ENCODE measurements at regions not wholly inside any gene's neighbourhood (a gene's known extent, or its start where the extent isn't known, plus 50 kb on each side); places are given as distances from the start of the nearest gene placed in this dataset.
"Not testable (repeated sequence)": the region's sequence is repeated elsewhere in the genome, so short reads cannot be mapped to it uniquely, and the experiment has no call there.

DNA sequence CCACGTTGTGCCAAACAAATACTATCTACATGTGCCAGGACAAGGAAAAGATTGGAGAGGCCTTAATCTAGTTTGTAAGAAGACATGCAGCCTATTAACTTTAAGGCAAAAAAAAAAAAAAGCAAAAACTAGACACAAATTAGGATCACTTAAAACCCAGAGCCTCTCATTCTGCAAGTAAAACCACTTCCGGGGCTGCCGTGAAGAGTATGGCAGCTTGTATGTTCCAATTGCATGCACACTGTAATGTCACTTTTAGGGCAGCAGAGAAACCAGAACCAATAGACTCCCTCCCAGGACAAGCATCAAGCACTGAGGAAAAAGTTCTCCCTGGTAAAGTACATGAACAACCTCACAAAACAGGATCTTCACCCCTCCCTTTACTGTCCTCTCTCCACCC lies 70.6 kb downstream of the RSL24D1 start:
- DNase-seq, result no peak

DNA sequence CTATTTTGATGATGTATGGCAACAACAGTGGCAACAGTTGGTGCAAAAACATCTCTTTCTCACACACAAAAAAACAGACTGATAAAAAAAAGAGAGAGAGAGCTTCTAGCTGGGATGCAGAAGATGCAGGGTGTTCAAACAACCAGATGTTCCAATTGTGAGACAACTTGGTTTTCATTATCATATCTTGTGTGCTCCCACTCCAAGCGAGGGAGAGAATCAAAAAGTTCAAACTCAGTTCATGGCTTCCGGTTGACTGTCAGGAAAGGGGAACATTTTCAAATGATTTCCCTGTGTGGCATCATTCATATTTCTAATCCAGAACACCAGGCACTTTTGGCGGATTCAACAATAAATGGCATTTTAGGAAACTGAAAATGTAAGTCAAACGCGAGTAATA lies 72.1 kb downstream of the RSL24D1 start:
- DNase-seq, result no peak

DNA sequence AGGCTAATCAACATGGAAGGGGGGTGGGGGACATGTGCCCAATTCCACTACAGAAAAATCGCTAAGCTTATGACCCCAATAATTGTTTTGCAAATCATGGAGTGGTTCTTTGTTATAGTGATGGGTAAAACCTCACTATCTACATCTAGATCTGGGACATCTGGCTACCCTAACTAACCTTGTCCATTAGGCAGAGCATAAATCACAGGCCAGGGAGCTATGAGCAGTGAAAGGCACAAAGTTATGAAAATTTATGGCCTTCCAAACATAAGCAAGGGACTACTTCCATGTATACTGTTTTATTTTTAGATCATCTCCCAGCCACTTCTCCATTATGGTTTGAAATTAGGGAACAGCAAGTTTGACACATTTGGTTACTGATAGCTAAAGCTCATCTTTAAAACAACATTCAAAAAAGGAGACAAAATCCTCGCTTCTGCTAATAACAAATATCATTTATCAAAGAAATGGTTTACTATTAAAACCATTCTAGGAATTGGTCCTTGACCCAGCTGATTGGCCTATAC lies 78.3 kb downstream of the RSL24D1 start:
- no peak for DNase-seq

DNA sequence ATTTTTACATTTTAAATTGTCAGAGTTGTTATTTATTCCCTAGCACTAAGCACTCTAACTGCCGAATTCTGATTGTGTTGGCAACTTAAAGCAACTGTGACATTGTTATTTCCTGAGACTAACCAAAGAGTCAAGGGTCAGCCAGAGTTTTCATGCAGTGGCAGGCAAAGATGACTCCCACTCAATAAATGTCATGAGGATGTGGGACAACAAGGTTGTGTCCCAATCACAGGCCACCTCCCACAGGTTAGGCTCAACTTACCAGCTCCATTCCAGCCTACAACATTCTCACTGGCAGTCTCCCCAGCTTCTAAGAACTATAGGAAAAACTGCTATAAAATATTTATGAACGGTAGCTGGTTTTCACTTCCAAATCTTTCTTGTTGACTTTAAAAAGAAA lies 80.1 kb downstream of the RSL24D1 start:
- DNase-seq, result no peak

DNA sequence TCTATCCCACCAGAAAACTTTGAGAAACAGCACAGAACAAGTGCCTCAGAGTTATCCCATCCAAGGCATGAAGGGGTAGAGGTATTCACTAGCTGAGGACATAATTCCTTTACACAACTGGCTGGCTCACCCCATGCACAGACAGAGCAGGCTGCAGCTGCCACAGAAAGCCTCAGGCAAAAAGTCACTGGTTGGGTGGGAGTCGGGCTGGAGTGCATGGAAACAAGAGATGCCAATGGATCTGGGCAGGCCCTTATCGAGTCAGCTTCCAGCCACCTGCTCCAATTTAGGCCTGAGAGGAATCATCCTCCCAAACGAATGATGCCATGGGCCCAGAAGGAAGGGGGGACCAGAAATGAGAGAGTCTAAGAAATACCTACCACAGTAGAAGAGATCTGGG lies 83.0 kb downstream of the RSL24D1 start:
- no peak for DNase-seq

DNA sequence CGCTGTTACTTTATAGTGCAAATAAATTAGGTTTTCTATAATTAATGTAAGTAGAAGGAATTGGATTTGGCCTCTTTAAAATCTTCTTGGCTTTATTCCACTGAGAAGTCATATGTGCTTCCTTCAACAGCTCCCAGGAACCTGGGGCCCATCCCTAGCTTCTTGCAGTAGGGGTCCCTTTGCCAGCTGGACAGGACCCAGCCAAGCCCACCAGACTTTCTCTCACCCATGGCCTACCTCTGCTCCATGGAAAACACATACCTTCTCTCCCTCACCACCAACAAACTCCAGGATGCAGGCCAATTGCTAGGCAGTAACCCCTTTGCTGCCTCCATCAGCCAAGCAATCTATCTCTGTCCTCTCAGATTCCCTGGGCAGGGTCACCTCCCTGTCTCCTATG lies 84.0 kb downstream of the RSL24D1 start:
- no peak for DNase-seq

DNA sequence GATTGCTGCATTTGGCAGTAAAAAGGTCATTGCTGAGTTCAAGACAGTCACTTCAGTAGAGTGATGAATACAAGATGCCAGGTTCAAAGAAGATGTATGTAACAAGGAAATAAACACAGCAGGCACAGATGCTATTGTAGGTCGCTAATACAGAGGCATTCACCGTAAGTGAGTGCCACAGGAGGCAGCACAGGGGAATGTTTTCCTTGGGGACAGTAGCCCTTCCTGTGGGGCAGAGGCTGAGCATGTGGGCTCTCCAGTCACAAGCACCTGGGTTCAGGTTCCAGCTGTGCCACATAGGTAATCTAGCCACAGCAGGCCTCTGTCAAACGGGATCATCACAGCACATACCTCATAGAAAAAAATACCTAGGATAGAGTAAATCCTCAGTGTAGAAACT lies 86.3 kb downstream of the RSL24D1 start:
- no peak for DNase-seq

DNA sequence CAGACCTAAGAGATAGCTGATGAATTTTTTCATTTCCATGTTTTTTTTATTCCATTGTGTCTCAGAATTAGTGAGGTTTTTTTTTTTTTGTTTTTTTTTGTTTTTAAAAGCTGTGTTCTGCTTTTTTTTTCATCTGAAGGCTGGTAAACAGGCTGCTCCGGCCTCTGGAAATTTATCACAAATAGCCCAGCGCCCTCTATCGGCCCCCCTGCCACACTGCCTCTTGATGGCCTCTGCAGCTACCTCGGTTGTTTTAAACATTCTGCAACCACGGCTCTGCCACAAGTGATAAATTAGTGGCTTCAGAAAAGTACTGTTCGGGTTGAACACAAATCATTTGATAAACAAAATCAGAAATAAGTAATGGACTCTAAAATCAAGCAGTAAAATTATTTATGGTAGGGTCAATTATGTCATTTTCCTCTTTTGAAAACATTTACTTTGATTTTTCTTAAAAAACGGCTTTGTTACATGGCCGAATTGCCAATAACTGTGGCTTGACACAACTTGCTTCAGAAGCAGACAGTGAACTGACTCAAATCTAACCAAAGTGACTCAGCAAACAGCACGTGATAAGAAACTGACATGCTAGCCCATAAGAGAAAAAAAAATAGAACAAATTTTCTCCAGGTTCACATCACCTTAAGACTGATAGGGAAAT lies 87.8 kb downstream of the RSL24D1 start:
- DNase-seq, result peak; percentile 29

DNA sequence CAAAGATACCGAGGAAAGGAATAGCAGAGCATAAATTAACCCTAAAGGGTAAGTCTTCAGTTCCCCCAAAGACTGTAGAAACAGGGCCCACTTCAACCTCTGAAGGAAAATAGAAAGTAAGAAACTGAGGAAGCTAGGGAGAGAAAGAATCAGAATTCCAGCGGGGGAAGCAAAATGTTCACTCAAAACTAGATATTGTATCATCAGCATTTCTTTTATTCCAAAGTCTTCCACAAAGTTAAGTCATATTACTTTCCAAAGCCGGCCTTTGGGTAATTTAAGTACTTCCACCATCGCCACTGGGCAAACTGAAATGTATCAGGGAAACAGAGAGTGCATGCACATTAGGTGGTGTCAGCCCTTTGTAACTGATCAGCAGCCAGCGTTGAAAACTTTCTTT lies 88.3 kb downstream of the RSL24D1 start:
- DNase-seq, result no peak

DNA sequence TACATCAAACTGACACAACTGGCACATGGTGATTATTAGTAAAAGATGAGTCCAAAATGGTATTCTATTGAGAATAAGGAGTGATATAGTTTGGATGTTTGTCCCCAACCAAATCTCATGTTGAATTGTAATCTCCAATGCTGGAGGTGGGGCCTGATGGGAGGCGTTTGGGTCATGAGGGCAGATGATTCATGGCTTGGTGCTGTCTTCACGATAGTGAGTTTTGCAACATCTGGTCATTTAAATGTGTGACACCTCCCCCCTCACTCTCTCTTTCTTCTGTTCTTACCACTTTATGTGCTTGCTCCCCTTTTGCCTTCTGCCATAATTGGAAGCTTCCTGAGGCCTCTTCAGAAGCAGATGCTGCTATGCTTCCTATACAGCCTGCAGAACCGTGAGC lies 90.6 kb downstream of the RSL24D1 start:
- DNase-seq, result no peak

DNA sequence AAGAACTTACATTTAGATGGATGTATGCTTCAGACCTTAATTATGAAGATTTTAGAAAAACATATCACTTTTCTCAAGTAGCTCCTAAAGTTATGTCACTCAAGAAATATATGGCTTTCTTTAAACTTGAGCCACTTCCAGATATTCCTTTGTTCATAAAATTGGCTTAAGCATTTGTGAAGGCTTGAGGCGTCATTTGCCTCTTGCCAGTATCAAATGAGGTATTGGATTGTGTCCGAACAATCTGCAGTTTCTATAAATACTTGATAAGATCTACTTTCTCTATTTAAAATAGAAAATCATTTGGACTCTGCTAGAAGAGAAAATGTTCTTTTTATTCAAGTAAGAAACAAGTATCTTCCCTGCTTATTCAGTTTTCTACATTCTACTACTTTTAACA lies 102.6 kb downstream of the RSL24D1 start:
- no peak for DNase-seq

DNA sequence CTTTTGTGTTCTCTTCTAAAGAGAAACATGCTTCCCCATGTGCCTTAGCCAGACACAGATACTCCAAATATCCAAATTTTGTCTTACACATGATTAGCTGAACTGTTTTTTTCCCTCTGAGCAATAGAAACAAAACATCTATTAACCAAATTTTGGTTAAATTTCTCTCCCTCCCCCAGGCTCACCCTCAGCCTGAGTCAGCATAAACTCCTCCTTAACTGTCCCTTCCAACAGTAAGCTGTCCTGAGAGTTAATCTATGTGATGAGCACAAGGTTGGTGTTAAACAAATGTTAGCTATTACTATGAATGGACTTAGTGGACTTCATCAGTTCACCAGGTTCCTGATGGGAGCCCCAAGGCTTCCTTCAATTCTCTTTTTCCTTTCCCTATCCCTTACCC lies 108.5 kb downstream of the RSL24D1 start:
- no peak for DNase-seq

DNA sequence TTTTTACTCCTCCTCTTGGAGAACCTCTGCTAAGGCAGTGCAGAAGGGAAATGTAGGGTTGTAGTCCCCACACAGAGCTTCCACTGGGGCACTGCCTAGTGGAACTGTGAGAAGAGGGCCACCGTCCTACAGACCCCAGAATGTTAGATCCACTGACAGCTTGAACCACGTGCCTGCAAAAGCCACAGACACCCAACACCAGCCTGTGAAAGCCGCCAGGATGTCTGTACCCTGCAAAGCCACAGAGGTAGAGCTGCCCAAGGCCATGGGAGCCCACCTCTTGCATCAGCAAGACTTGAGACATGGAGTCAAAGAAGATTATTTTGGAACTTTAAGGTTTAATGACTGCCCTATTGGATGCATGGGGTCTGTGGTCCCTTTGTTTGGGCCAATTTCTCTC lies 112.1 kb downstream of the RSL24D1 start:
- no peak for DNase-seq

DNA sequence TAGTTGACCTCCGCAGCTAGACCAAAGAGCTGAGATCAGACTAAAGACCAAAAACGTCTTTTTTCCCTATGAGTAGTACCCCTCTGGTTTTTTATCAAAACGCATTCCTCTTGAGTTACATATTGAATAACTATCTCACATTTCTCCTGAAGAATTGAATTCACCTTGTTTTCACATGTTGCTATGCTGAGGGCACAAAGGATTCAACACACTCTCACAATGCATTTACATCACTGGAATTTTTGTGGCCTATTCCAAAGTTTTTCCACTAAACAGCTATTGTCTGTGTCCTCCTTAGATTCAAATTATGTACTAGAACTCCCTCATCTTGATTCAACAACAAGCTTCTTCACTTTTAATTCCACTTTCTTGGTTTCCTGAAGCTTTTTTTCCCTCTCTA lies 112.5 kb downstream of the RSL24D1 start:
- no peak for DNase-seq

DNA sequence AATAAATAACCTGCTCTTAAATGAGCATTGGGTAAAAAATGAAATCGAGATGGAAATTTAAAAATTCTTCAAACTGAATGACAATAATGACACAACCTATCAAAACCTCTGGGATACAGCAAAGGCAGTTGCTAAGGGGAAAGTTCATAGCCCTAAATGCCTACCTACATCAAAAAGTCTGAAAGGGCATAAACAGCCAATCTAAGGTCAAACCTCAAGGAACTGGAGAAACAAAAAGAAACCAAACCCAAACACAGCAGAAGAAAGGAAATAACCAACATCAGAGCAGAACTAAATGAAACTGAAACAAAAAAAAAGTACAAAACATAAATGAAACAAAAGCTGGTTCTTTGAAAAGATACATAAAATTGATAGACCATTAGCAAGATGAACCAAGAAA lies 119.7 kb downstream of the RSL24D1 start:
- not testable (repeated sequence) for DNase-seq

DNA sequence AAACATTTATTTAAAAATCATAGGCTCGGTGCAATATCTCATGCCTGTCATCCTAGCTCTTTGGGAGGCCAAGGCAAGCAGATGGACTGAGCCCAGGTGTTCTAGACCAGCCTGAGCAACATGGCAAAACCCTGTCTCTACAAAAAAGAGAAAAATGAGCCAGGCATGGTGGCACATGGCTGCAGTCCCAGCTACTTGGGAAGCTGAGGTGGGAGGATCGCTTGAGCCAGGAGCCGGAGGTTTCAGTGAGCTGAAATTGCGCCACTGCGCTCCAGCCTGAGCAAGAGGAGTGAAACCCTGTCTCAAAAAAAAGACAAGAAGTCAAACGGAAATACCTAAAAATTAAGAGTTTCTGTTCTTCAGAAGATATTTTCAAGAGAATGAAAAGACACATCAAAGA lies 122.3 kb downstream of the RSL24D1 start:
- no peak for DNase-seq

DNA sequence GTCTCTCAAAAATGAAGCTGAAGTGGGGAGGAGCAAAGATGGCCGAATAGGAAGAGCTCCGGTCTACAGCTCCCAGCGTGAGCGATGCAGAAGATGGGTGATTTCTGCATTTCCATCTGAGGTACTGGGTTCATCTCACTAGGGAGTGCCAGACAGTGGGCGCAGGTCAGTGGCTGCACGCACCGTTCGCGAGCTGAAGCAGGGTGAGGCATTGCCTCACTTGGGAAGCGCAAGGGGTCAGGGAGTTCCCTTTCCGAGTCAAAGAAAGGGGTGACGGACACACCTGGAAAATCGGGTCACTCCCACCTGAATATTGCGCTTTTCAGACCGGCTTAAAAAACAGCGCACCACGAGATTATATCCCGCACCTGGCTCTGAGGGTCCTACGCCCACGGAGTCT lies 132.8 kb downstream of the RSL24D1 start:
- DNase-seq, result not testable (repeated sequence)

DNA sequence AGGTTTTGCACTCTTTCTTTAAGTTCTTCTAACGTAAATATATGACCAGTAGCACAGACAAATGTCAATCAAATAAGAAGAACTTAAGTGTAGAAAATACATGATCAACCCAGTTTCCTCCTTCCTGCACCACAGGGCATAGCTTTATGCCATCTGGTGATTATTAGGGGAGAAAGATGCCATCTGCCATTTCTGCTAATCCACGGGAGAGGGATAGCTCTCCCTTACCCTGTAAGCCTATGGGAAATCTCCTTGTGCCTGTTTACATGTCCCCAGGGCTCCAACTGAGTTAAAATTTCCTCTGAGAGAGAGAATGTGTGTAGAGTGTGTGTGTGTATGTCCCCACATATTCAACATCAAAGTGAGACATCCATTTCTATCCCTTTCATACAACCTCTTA lies 135.9 kb downstream of the RSL24D1 start:
- DNase-seq, result no peak

DNA sequence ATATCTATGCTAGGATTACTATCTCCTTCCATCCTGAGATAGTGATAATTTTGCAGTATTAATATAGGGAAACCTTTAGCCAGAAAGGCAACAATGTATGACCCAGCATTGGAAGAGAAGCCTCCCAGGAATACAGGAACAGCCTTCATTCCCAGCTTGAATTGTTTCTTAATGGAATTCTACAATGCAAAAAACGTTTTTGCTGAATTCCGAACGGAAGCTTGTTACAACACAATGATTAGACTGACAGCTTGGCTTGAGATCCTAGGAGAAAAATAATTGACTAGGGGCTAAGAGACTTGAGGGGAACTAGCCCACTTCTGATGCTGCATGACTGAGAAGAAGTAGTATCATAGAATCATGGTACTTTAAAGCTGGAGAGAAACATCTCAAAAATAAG lies 140.2 kb downstream of the RSL24D1 start:
- no peak for DNase-seq

DNA sequence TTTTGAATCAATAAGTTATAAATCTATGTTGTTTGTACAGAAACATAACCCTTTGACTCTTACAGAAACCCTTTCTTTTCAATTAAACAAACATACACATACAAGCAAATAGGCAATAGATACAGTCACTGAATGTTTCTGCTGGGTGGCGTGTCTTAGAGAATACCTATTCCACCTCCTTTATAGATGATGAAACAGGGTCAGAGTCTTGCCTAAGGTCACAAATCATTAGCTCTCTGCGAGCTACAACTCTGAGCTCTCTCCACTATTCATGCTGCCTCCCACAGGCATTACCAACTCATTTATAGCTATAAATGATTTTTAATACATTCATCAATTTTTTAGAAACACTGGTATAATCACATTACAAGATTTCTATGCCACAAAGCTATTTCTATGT lies 152.6 kb downstream of the RSL24D1 start:
- DNase-seq, result no peak

DNA sequence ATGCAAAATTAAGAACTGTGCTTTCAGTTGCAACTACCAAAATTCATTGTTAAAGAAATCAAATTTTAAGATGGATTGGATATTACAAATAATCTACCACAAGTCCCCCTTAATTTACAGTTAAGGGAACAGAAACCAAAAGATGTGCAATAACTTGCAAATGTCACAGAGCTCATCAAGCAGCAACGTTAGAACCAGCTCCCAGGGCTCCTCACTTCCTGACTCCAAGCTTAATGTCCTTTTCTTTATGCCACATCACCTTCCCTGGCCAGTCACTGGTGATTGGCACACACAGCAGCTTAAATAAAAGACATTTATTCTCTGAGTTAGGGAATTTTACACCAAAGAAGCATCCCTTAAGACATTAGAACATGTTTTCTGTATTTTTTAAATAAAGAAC lies 159.7 kb downstream of the RSL24D1 start:
- DNase-seq, result no peak

DNA sequence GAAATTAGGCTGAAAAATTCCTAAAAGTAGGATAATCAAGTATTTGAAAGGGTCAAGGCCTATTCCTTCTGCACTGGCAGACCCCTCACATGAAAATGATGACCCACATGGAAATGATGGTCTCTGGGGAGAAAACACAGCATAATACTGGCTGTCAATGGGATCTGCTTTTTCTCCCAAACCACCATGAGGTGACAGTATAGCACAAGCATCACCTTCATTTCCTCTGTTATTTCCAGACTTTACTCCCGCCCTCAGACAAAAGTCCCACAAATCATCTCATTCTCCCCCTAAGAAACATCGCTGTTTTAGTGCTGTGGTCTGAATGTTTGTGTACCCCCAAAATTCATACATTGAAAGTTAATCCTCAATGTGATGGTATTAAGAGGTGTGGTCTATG lies 161.0 kb downstream of the RSL24D1 start:
- DNase-seq, result no peak

DNA sequence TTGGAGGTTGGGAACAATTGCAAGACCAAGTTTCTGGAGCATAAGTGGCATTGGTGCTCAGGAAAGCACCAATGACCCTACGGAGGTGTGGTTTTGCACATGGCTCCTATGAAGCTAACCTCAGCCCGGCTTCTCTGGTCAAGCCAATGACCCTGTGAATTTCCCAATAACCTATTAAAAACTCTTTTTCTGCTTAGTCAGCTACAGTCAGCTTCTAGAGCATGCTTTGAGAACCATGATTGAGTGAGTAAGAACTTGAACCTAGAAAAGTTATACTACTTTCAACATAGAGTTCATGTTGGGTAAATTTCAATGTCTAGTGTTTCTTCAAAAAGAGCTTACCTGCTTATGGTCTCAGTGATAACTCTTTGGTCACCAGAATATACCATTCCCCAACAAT lies 163.2 kb downstream of the RSL24D1 start:
- DNase-seq, result no peak

DNA sequence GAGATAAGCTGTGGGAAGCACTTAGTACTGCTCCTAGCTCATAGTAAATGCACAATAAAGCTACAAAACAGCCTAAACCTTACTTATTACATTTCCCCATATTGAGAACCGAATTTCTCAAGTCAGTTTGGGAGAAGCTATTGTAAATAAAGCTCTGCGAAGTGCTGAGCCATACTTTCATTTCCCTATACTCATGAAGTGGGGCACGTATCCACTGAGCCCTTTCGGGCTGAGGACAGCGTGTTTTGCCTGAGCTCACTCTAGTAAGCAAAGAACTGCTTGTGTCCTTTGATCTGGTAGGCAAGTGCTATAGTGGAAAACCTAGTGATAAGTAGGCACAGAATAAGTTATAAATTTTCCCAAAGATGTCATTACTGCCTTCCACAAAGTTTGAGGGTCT lies 165.0 kb downstream of the RSL24D1 start:
- no peak for DNase-seq

DNA sequence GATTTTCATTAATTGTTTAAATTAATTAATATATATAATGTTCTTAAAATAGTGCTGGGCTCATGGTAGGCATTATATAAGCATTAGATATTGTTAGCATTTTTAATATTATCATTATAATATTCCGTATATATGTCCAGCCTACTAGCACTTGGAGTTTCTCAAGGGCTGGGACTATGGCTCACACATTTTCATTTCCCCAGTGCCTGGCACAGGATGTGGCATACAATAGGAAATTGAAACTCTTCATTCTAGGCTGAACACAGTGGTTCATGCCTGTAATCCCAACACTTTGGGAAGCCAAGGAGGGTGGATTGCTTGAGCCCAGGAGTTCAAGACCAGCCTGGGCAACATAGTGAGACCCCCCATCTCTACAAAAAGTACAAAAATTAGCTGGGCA lies 170.4 kb downstream of the RSL24D1 start:
- no peak for DNase-seq

DNA sequence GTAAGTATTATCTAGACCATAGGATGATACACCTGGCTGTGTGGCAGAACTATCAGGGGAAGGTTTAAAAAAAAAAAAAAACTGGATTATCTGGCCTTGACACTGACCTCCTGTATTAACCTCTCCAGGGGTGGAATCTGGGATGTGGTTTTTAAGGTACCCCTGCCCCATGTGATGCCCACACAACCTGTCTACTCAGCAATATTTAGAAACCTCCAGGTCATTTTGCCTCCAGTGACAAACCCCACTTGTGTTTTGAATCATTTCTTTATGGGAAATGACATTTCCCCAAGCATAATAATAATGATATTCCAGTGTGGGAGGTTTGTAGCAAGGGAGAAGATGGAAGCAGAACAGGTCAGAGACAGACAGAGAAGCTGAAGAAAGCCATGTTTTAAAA lies 179.1 kb downstream of the RSL24D1 start:
- no peak for DNase-seq
